GM21367 (cell line): ENCODE measurements at regions not wholly inside any gene's neighbourhood (a gene's known extent, or its start where the extent isn't known, plus 50 kb on each side); places are given as distances from the start of the nearest gene placed in this dataset.

Source experiments
- ATAC-seq: cut with Tn5 transposase; IDR thresholded peaks from one replicate; pipeline ENCODE4 v1.9.1; 2021; ENCODE audit not compliant: unreplicated experiment

DNA sequence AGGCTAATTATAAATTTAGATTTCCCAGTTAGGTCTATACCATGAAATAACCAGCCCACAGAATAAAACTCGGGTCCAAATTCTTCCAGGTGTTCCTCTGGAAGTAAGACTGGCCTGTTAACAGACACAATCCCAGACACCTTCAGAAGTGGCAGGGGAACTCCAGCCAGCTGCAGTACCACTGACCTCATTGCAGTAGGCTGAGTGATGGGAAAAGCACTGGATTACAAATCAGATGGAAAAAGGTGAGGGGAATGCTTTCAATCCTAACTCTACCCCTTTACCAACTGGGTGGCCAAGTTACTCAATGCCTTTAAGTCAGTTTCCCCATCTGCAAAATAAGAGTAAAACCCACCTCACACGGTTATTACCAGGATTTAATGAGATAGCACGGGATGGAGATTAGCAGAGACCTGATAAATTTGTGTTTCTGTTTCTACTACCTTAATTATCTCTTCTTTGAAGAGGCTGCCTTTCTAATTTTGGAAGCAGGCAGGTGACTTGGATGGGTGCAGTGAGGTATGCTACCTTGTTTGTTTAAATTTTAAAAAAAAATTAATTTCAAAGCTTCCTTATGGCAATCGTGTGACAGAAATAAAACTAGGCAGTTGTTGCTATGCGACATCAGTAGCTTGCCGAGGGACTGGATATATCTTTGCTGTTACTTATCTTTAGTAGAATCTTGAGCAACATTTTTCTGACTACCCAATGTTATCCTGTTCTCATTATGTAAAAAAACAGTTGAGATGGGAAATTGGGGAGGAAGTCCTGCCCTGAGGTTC lies 167.3 kb upstream of the GRIN2B start:
- ATAC-seq: no peak

DNA sequence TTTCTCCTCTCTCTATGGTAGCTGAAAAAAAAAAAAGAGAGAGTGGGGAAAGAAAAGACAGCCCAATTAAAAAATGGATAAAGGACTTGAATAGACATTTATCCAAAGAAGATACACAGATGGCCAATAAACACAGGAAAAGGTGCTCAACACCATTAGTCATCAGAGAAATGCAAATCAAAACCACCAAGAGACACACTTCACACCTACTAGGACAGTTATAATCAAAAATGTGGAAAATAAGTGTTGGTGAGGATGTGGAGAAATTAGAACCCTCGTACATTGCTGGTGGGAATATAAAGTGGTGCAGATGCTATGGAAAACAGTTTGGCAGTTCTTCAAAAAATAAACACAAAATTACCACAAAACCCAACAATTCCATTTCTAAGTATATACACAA lies 172.4 kb upstream of the GRIN2B start:
- peak; percentile 26 for ATAC-seq

DNA sequence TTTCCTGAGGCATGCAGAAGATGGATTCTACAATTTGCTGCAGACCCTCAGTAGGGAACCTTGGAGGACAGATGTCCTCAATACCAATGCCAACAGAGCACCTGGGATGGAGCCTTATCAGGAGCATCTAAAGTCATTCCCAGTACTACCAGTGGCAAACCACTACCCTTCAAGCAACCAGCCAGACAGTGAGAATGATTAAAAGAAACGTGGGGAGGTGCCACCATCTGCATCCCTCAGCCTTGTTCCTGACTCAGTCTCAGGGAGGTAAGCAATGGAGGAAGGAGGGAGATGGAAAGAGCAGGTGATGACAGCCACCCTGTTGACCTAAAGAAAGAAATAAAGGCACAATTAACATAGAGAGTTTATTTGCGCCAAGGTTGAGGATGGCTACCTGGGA lies 175.2 kb upstream of the GRIN2B start:
- no peak for ATAC-seq

DNA sequence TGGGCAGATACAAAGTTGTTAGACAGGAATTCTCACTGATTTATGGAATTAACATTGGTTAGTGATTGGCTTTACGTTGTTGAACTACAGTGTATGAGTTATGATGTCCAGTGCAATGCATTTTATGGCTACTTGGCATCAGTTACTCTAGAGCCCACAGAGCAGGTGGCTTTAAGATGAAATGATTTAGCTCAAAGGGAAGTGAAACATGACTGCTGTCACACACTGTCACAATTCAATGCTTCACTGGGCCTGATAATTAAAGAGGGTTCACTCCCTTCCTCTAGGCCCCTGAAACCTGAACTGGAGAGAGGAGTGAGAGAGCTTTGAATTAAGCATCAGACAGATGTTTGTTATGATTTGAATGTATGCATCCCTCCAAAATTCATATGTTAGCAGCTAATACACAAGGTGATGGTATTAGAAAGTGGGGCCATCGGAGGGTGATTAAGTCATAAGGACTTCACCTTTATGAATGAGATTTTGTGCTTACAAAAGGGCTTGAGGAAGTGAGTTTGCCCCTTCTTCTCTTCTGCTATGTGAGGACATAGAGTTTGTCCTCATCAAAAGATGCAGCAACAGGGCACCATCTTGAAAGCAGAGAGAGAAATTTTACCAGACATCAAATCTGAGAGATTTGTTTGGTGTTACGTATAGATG lies 175.8 kb upstream of the GRIN2B start:
- peak; percentile 95 for ATAC-seq

DNA sequence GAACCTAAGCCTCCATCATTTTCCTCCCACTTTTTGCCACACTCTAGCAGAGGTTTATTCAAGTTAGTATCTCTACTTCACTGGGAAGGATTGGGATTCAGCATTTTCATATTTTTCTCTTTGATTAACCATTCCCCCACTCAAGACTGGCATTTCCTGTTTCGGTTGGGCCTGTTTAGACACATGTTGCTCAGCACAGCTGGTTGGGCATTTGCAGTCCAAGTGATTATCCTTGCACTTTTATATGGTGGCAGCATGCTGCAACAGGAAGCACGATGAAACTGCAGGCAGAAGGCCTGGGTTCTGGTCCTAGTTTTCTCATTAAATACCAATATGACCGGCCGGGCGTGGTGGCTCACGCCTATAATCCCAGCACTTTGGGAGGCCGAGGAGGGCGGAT lies 182.9 kb upstream of the GRIN2B start:
- ATAC-seq: no peak

DNA sequence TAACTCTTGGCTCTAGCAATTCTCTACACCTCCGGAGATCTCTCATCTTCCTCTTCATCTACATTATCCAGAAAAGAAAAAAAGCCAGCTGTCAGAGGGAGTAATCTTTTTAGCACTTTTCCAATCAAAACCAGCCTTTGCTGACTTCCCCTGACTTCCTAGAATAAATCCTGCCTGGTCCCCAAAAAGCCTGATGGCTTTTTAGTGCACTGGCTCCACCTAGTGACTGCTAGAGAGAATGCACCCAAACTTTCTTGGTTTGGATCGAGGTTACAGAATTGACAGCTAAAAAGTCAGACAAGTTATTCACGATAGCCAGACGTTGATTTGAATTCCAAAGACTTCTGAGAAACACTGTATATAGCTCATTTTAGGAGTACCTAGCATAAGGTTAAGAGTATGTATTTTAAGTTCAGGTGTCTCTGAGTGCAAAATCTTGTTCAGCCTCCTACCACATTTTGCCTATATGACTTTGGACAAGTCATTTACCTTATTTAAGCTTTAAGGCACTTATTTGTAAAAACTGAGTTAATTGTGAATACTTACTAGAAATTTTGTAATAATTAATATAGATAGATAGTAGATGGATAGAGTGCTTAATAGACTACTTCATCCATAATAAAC lies 185.7 kb upstream of the GRIN2B start:
- ATAC-seq: no peak

DNA sequence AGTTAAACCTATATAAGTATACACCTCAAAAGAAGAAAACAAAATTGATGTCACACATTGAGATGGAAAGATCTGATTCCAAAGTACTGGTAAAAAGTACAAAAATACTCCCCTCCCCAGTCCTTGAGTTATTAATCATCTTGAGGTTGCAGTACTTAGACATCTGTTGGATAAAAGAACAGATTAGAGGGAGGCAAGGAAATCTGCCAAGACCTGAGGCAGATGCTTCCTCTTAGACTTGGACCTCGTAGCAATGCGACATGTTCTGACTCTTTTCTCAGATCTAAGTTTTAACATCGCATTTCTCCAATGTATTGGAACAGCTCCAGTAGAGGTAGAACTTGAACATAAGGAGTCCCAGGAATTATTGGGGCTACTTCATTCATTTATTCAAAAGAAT lies 187.9 kb upstream of the GRIN2B start:
- no peak for ATAC-seq

DNA sequence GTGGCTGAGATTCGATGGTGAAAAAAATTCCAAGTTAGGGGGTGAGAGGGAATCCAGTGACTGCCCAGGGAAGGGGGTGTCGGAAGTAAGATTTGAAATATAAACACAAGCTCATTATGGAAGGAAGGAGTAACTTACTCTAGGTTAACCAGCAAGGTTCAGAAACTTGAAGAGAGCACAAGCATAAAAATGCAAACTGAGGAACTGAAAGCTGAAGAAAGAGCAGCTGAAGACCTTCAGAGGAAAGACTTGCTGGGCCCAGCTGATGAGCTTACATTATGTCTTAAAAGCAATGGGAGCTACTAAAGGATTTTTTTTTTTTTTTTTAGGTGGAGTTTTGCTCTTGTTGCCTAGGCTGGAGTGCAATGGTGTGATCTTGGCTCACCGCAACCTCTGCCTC lies 189.7 kb upstream of the GRIN2B start:
- ATAC-seq: peak; percentile 83

DNA sequence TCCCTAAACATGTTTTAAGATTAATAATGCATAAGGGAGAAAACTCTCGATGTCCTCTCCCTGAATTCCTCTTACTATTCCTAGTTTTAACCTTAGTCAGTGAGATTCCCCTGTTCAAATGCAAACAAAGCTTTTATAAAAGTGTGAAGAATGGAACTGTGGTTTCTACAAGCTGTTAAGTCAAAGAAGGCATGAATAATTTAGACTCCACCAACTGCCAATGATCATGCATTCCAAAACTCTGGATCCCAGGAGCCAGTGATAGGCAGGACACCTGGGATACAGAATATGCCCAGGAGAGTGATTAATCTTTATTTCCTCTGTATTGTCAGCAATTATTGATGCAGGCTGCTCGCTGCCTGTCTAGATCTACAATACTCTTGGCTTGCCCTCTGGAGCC lies 190.3 kb upstream of the ATF7IP start:
- no peak for ATAC-seq

DNA sequence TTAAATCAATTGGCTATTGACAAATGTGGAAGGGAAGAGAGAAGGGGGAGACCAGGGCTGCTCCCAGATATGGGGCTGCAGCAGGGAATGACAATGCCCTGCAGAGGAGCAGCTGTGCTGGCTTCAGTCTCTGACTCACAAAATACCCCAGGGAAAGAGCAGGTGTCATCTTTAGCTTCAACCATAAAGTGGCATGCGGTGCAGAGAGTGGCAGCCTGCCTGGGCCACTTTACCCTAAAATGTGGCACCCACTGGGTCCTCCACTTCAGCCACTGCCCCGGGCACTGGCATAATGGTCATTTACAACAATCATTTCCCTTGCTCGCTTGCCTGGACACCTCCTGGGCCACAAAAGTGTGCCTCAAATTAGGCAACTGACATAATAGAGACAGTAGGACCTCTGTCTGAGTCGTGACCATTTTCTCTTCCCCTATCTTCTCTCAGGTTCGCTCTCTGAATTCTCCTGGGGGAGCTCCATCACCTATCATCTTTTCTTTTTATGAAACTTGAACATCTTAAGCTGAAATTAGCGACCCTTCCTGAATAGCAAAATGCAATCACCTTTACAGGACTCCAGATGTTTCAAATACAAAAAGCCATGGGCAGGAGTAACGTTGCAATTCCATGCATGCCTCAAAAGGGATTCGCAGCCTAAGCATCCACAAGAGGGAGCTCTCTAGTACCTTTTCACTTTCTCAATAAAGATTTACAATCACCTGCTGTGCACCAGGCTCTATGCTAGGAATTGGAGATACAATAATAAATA lies 179.9 kb upstream of the ATF7IP start:
- peak; percentile 64 for ATAC-seq

DNA sequence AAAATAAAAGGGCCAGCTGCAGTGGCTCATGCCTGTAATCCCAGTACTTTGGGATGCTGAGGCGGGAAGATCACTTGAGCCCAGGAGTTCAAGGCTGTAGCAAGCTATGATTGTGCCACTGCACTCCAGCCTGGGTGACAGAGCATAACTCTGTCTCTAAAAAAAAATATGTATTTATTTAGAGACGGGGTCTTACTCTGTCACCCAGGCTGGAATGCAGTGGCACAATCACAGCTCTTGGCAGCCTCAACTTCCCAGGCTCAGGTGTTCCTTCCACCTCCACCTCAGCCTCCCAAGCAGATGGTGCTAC lies 179.3 kb upstream of the ATF7IP start:
- no peak for ATAC-seq

DNA sequence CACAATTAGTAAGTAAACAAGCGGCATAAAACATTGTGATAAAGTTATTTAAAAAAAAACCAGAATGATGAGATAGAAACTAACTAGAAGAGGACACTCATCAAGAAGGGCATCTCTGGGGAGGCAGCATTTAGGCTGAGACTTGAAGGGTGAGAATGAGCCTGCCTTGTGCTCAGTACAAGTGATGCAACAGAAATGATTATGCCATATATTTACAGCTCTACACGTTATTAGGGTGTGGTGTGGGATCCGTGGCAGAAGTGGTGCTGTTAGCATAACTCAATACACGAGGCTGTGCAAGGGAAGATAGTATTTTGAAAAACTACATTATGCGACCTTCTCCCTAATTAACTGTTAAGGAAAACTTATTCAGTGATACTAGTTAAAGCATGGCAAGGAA lies 178.5 kb upstream of the ATF7IP start:
- no peak for ATAC-seq

DNA sequence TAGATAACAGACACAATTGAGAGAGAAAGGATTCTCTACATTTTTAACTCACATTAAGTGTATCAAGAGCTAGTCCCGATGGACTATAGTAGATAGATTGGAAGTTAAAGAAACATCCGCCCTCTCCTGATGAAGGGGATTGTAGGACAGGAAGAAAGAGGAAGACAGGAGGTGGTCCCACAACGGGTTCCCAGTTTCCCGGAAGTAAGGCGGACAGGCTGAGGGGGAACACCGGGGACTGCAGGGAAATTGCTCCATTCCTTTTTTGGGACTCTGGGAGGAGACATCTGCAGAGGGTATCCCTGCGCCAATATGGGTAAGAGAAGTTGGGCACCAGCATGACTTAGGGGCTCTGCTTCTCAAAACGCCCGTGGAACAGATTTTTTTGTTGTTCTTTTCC lies 177.5 kb upstream of the ATF7IP start:
- ATAC-seq: no peak

DNA sequence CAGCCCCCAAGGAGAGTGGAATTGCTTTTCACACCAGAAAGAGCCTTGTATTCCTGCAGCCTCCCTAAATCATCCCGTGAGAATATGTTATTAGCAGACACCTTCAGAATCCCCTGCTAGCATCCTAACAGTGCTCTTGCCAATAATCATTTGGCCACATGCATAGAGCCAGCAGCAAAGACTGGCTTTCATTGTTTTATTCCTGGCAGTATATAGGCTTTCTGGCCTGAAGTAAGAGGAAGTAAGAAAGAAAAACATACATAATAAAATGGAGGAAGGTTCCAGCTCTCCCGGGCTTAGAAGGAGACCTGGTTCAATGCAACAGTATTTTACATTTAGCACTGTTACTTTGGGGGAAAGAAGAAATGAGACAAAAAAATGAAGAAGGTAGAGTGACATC lies 176.7 kb upstream of the ATF7IP start:
- ATAC-seq: no peak

DNA sequence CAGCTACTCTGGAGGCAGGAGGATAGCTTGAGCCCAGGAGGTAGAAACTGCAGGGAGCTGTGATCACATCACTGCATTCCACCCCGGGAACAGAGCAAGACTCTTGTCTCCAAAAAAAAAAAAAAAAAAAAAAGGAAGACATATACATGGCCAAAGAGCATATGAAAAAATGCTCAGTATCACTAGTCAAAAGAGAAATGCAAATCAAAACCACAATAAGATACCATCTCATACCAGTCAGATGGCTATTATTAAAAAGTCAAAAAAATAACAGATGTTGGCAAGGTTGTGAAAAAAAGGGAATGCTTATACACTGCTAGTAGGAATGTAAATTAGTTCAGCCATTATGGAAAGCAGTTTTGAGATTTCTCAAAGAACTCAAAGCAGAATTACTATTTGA lies 174.8 kb upstream of the ATF7IP start:
- no peak for ATAC-seq

DNA sequence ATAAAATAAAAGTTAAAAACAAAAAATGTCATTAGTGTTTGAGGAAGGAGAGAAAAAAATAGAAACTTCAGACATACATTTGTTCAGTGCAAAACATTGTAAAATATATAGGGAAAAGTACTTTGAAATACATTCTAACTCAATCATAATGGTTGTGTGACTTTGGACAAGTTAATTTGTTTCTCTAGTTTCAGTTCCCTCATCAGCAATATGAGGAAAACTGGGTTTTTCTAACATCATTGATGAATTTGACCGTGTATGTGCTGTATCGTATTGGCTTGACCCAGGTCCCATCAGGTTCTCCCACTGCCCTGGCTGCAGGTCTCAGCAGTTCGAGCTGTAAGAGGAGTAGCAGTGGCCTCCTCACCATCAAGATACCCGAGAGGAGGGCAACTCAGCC lies 173.9 kb upstream of the ATF7IP start:
- no peak for ATAC-seq

DNA sequence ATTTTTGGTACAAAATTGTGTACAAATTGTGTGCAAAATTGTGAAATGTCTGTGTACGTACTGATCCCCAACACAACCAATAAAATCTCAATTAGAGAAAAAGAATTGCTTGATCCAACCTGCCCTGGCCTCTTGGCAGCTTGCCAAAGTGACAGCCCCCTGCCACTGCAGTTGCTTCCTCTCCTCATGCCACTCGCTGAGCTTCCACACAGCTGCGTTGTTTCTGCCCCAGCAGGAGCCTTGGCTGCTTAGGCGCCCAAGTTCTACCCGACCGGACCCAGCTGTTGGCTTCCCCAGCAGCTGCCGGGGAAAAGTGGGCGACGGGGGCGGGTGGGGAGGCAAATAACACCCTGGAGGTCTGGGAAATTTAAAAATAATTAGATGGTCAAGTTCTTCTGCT lies 171.8 kb upstream of the ATF7IP start:
- no peak for ATAC-seq

DNA sequence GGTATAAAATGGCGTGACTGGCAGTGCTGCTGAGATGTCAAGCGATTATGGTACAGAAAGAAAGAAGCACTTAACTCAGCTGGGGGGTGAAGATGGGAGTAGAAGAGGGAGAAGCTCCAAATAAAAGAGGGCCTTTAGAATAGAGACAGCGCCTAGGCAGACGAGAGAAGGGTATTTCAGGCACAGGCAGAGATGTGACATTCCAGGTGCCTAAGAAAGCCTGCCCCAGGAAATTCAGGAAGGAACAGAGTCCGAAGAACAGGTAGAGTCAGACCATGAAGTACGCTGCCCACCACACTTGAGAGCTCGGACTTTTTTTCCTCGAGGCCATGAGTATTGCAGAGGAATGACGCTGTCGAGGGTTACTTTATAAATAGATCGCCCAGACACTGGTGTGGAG lies 170.9 kb upstream of the ATF7IP start:
- ATAC-seq: no peak

DNA sequence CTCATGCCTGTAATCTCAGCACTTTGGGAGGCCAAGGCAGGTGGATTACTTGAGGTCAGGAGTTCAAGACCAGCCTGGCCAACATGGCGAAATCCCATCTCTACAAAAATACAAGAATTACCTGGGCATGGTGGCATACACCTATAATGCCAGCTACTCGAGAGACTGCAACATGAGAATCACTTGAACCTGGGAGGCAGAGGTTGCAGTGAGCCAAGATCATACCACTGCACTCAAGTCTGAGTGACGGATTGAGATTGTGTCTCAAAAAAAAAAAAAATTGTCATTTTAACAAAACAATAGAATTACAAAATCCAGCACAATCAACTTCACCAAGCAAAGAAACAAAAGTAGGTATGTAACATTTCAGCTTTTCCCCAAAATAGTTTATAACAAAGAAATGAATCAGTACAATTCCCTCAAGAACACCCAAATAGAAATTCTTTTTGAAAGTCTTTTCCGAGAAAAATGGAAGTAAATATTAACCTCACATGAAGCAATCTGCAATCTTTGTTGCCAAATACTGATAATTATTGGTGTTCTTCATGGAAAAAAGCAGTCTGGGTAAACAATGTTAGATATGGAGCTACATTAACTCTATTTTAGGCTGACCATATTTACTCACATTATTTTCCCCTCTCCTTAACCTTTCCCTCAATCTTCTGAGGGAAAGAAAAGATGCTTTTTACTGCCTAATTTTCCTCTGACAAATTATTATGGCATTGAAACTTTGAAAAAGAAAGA lies 165.9 kb upstream of the ATF7IP start:
- no peak for ATAC-seq

DNA sequence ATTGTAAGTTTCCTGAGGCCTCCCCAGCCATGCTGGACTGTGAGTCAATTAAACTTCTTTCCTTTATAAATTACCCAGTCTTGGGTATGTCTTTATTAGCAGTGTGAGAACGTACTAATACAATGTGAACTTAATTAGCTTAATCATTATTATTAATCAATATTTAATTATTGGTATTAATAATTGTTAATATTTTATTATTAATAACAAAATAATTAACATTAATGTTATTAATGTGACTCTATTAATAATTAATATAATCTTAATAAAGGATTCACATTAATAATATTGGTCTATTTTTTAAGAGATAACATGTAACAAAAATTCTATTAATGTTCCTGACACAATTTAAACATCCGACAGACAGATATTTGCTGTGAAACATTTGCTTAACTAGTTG lies 164.9 kb upstream of the ATF7IP start:
- ATAC-seq: no peak

DNA sequence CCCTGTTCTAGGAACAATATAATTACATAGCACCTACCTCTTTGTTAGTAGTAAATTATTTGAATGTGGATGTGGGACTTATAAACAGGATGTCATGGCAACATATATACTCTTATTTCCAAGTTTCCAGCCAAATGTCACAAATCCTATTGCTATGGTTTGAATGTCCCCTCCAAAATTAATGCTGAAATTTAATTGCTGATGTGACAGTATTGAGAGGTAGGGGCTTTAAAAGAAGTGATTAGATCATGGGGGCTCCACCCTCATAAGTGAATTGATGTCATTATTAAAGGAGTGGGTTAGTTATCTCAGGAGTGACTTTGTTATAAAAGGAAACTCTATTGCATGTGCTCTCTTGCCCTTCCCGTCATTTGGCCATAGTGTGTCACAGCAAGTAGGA lies 164.2 kb upstream of the ATF7IP start:
- no peak for ATAC-seq
